ENCODE measurements at regions not wholly inside any gene's neighbourhood (a gene's known extent, or its start where the extent isn't known, plus 50 kb on each side); places are given as distances from the start of the nearest gene placed in this dataset.

DNA sequence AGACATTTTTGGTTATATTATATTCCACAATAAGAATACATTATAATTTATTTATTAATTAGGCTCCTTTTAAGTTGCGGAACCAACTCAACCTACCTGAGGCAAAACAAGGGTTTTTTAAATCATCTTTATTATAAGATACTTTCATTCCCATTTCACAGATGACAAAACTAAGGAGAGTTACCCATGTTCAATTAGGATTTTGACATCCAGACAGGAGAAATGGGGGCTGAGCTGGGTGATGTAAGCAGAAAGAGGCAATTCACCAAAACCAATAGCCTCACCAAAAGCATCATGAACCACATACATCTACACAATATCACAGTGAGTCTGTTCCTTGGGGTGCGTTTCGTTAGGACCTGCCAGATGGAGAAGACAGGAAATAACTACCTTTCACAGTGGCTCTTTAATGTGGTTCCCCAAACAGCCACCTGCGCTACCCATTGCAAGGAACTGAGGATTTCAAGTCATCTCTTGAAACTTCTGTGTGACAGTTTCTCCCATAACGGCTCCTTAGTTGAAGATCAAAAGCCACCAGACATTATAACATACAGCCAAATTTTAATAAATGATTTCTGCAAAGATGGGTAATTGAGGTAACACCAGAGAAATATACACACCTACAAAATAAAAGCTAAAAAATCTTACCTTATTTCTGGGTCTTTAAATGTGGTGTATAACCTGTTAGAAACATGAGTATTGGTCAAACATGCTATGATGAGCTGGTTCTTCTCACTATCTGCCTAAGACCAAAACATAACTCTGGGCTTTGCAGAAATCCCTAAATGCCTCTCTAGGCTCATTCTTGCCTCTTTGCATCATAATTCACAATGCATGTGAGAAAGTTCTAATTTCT lies 190.6 kb upstream of the LEF1 start:
- H3K4me3 ChIP-seq (ENCODE audit: control extremely low read depth in 1 of 5, extremely low read depth in 1 of 5, insufficient read depth in 1 of 5, low read depth in 2 of 5, low read length in 4 of 5), result no peak overlapping the region

DNA sequence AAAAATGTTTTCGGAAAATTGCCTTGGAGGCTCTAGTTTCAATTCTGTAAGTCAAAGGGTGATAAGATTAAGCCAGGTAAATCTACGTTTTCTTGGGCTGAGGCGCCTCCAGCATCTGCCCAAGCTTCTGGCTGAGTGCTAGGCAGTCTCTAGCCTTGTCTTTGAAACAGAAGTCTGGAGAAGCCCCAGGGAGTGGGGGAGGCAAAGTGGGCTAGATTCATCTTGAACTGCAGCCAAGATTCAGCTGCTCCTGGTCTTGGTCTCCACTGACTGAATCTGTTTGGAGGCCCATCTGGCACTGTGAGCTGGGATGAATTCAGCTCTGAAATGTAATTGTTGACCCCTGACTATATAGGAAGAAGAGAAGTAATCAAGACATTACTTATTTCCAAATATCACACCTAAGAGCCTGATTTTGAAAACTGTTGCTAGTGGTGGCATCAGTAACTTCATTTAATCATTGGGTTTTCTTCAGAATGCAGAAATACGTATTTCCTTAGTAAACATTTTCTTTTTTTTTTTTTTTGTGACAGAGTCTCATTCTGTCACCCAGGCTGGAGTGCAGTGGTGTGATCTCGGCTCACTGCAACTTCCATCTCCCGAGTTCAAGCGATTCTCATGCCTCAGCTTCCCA lies 187.3 kb upstream of the LEF1 start:
- no peaks in the 10 kb centered on the region for H4K20me1 ChIP-seq (ENCODE audit: control insufficient read depth, insufficient read depth, low read length, poor library complexity, severe bottlenecking)
- ChIA-PET POLR2A (no interaction called here), CTCF (no interaction called here)
- H3K9me3 ChIP-seq (ENCODE audit: control extremely low read depth in 1 of 3, control insufficient read depth in 2 of 3, insufficient read depth in 1 of 3, low read length in 2 of 3), result no peaks in the 10 kb centered on the region
- Mint-ChIP-seq H3K27ac (no peak overlapping the region), H3K4me3 (no peak overlapping the region), H3K4me1 (no peaks in the 10 kb centered on the region), H3K9me3 (ENCODE audit: insufficient read depth) (no peaks in the 10 kb centered on the region), H3K27me3 (peaks cover 21% of the 10 kb centered on the region)
- ATAC-seq (ENCODE audit: low read depth) (no peak), DNase-seq (no peak)
- no peak for TF ChIP-seq EZH2 (IDR thresholded peaks at IDR 0.05; ENCODE audit: borderline replicate concordance, insufficient read depth, low read depth, low read length, poor library complexity, severe bottlenecking)
- TF ChIP-seq, protein P1, sequence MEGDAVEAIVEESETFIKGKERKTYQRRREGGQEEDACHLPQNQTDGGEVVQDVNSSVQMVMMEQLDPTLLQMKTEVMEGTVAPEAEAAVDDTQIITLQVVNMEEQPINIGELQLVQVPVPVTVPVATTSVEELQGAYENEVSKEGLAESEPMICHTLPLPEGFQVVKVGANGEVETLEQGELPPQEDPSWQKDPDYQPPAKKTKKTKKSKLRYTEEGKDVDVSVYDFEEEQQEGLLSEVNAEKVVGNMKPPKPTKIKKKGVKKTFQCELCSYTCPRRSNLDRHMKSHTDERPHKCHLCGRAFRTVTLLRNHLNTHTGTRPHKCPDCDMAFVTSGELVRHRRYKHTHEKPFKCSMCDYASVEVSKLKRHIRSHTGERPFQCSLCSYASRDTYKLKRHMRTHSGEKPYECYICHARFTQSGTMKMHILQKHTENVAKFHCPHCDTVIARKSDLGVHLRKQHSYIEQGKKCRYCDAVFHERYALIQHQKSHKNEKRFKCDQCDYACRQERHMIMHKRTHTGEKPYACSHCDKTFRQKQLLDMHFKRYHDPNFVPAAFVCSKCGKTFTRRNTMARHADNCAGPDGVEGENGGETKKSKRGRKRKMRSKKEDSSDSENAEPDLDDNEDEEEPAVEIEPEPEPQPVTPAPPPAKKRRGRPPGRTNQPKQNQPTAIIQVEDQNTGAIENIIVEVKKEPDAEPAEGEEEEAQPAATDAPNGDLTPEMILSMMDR (IDR thresholded peaks at IDR 0.05), result no peak
- no peak overlapping the region for H3K9ac ChIP-seq (ENCODE audit: low read length)
- WGBS (ENCODE audit: insufficient coverage), result 95% methylated on average over 5 of the region's 7 CpGs
- H3K79me2 ChIP-seq (ENCODE audit: control insufficient read depth, insufficient read depth, low read length), result no peaks in the 10 kb centered on the region
- H3K4me3 ChIP-seq (ENCODE audit: control extremely low read depth in 1 of 5, extremely low read depth in 1 of 5, insufficient read depth in 1 of 5, low read depth in 2 of 5, low read length in 4 of 5), result no peak overlapping the region
- intact Hi-C loops (cut with micrococcal nuclease), result no loop called here
- H3K27me3 ChIP-seq (replicated peaks in 1 of 4; ENCODE audit: control extremely low read depth in 1 of 4, control insufficient read depth in 3 of 4, insufficient read depth in 4 of 4, low read length in 3 of 4), result peaks cover 0 to 3% (median 0%) of the 10 kb centered on the region in 4 experiments
- no peaks in the 10 kb centered on the region for H3K36me3 ChIP-seq (replicated peaks in 1 of 2; ENCODE audit: control extremely low read depth in 1 of 2, control insufficient read depth in 1 of 2, extremely low read depth in 1 of 2, insufficient read depth in 2 of 2, low read length in 1 of 2)
- no peak overlapping the region for H2AFZ ChIP-seq (ENCODE audit: insufficient read depth, low read depth, low read length, poor library complexity, severe bottlenecking)
- H3K4me1 ChIP-seq (ENCODE audit: control insufficient read depth in 2 of 2, insufficient read depth in 2 of 2, low read length in 2 of 2), result no peaks in the 10 kb centered on the region
- H3K4me2 ChIP-seq (replicated peaks; ENCODE audit: low read depth, low read length, poor library complexity, severe bottlenecking), result no peak overlapping the region
- H3K27ac ChIP-seq (ENCODE audit: low read length in 2 of 2), result no peak overlapping the region

More for the DNA sequence above, 190.6 kb upstream of the LEF1 start:
- Histone ChIP-seq H3K27me3 (replicated peaks in 1 of 4; ENCODE audit: control extremely low read depth in 1 of 4, control insufficient read depth in 3 of 4, insufficient read depth in 4 of 4, low read length in 3 of 4) (peaks cover 0 to 5% (median 1%) of the 10 kb centered on the region in 4 experiments), H3K4me1 (ENCODE audit: control insufficient read depth in 2 of 2, insufficient read depth in 2 of 2, low read length in 2 of 2) (no peaks in the 10 kb centered on the region), H2AFZ (ENCODE audit: insufficient read depth, low read depth, low read length, poor library complexity, severe bottlenecking) (no peak overlapping the region), H4K20me1 (ENCODE audit: control insufficient read depth, insufficient read depth, low read length, poor library complexity, severe bottlenecking) (no peaks in the 10 kb centered on the region), H3K9ac (ENCODE audit: low read length) (no peak overlapping the region), H3K36me3 (replicated peaks in 1 of 2; ENCODE audit: control extremely low read depth in 1 of 2, control insufficient read depth in 1 of 2, extremely low read depth in 1 of 2, insufficient read depth in 2 of 2, low read length in 1 of 2) (no peaks in the 10 kb centered on the region), H3K79me2 (ENCODE audit: control insufficient read depth, insufficient read depth, low read length) (no peaks in the 10 kb centered on the region), H3K4me2 (replicated peaks; ENCODE audit: low read depth, low read length, poor library complexity, severe bottlenecking) (no peak overlapping the region), H3K27ac (ENCODE audit: low read length in 2 of 2) (no peak overlapping the region), H3K9me3 (ENCODE audit: control extremely low read depth in 1 of 3, control insufficient read depth in 2 of 3, insufficient read depth in 1 of 3, low read length in 2 of 3) (no peaks in the 10 kb centered on the region)
- ChIA-PET POLR2A (no interaction called here), CTCF (no interaction called here)
- no peaks in the 10 kb centered on the region for H3K9me3 Mint-ChIP-seq (ENCODE audit: insufficient read depth)
- no peak for ATAC-seq (ENCODE audit: low read depth)
- no peak for DNase-seq
- WGBS (ENCODE audit: insufficient coverage), result 35% methylated on average over 2 of the region's 5 CpGs
- intact Hi-C loops (cut with micrococcal nuclease), result no loop called here
- no peak for TF ChIP-seq EZH2 (IDR thresholded peaks at IDR 0.05; ENCODE audit: borderline replicate concordance, insufficient read depth, low read depth, low read length, poor library complexity, severe bottlenecking)
- TF ChIP-seq, protein P1 (IDR thresholded peaks at IDR 0.05), result no peak
- no peak overlapping the region for H3K4me3 Mint-ChIP-seq
- H3K27me3 Mint-ChIP-seq, result peaks cover 21% of the 10 kb centered on the region
- H3K4me1 Mint-ChIP-seq, result no peaks in the 10 kb centered on the region
- H3K27ac Mint-ChIP-seq, result no peak overlapping the region

Data from B cell (primary cell).